ENCODE measurements at regions not wholly inside any gene's neighbourhood (a gene's known extent, or its start where the extent isn't known, plus 50 kb on each side); places are given as distances from the start of the nearest gene placed in this dataset.

DNA sequence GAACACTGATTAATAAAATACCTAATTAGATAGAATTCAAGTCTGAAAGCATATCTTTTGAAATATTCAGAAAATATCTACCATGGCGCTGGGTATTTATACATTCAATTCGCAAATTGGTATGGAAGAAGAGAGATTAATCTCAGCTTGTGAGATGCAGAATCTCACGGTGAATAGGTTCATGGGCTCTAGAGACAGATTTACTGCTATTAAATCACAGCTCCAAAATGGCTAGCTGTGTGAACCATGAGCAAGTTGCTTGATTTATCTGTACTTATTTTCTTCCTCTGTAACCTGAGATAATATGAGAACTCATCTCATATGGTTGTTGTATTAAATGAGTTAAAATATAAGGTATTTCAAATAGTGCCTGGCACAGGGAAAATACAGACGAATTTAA lies 556.7 kb downstream of the FBXO15 start:
- TF ChIP-seq, protein P1, sequence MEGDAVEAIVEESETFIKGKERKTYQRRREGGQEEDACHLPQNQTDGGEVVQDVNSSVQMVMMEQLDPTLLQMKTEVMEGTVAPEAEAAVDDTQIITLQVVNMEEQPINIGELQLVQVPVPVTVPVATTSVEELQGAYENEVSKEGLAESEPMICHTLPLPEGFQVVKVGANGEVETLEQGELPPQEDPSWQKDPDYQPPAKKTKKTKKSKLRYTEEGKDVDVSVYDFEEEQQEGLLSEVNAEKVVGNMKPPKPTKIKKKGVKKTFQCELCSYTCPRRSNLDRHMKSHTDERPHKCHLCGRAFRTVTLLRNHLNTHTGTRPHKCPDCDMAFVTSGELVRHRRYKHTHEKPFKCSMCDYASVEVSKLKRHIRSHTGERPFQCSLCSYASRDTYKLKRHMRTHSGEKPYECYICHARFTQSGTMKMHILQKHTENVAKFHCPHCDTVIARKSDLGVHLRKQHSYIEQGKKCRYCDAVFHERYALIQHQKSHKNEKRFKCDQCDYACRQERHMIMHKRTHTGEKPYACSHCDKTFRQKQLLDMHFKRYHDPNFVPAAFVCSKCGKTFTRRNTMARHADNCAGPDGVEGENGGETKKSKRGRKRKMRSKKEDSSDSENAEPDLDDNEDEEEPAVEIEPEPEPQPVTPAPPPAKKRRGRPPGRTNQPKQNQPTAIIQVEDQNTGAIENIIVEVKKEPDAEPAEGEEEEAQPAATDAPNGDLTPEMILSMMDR (conservative IDR thresholded peaks at IDR 0.05; ENCODE audit: low read length) = no peak
- TF ChIP-seq EZH2phosphoT487 (IDR thresholded peaks at IDR 0.05; ENCODE audit: borderline replicate concordance) = no peak

Data from Loucy (cell line).